ENCODE measurements at regions not wholly inside any gene's neighbourhood (a gene's known extent, or its start where the extent isn't known, plus 50 kb on each side); places are given as distances from the start of the nearest gene placed in this dataset.

DNA sequence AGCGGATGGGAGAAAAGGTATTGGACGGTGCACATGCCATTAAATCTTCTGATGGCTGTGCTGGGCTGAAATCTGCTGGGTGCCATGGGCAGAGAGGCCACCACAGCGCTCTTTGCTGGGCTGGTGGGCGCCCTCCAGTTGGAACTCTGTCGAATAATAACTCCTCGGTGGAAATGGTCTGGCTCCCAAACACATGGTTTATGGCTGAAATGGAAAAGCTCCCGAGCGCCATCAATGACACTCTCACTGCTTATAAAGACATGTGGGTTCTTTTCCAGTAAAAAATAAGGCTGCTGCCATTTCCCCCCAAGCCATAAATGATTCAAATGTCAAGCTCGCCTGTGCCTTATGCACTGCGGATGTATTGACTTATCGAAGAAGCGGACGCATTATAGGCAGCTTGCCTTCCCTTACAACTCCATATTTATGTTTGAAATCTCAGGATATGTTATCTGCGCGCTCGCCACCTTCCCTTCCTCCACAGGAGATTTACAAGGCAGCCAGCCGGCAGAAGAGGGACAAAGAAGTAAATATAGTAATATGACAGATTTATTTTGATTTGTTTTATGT is 239.0 kb upstream of the MKI67 start:
- no peak for TF ChIP-seq ZBTB20 (CRISPR knock-in tag; IDR thresholded peaks at IDR 0.05; ENCODE audit: borderline replicate concordance, low read depth)
- TF ChIP-seq, protein P1, sequence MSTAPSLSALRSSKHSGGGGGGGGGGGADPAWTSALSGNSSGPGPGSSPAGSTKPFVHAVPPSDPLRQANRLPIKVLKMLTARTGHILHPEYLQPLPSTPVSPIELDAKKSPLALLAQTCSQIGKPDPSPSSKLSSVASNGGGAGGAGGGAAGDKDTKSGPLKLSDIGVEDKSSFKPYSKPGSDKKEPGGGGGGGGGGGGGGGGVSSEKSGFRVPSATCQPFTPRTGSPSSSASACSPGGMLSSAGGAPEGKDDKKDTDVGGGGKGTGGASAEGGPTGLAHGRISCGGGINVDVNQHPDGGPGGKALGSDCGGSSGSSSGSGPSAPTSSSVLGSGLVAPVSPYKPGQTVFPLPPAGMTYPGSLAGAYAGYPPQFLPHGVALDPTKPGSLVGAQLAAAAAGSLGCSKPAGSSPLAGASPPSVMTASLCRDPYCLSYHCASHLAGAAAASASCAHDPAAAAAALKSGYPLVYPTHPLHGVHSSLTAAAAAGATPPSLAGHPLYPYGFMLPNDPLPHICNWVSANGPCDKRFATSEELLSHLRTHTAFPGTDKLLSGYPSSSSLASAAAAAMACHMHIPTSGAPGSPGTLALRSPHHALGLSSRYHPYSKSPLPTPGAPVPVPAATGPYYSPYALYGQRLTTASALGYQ (CRISPR knock-in tag; IDR thresholded peaks at IDR 0.05) = no peak
- TF ChIP-seq NFATC3 (CRISPR knock-in tag; IDR thresholded peaks at IDR 0.05) = no peak
- TF ChIP-seq RNF2 (conservative IDR thresholded peaks at IDR 0.05; ENCODE audit: low read depth) = no peak
- no peak for TF ChIP-seq ZNF274 (CRISPR knock-in tag; IDR thresholded peaks at IDR 0.05)
- no peak for TF ChIP-seq ZNF777 (CRISPR knock-in tag; IDR thresholded peaks at IDR 0.05)
- TF ChIP-seq JUNB (CRISPR knock-in tag; IDR thresholded peaks at IDR 0.05; ENCODE audit: borderline replicate concordance) = no peak
- no peak for TF ChIP-seq NR1H2 (CRISPR knock-in tag; IDR thresholded peaks at IDR 0.05; ENCODE audit: borderline replicate concordance, low read depth)

Data from HepG2 (cell line).